ENCODE measurements at regions not wholly inside any gene's neighbourhood (a gene's known extent, or its start where the extent isn't known, plus 50 kb on each side); places are given as distances from the start of the nearest gene placed in this dataset.

GRCh38 chr19:33900817-33901216 lies 104.1 kb downstream of the KCTD15 start:
- no peak for FAIRE-seq

GRCh38 chr19:33902395-33902794 lies 105.7 kb downstream of the KCTD15 start:
- no peak for FAIRE-seq

GRCh38 chr19:33902802-33903488 lies 106.3 kb downstream of the KCTD15 start:
- FAIRE-seq, result no peak

GRCh38 chr19:33903489-33903850 lies 106.8 kb downstream of the KCTD15 start:
- FAIRE-seq, result no peak

GRCh38 chr19:33904681-33905080 lies 108.0 kb downstream of the KCTD15 start:
- no peak for FAIRE-seq

DNA sequence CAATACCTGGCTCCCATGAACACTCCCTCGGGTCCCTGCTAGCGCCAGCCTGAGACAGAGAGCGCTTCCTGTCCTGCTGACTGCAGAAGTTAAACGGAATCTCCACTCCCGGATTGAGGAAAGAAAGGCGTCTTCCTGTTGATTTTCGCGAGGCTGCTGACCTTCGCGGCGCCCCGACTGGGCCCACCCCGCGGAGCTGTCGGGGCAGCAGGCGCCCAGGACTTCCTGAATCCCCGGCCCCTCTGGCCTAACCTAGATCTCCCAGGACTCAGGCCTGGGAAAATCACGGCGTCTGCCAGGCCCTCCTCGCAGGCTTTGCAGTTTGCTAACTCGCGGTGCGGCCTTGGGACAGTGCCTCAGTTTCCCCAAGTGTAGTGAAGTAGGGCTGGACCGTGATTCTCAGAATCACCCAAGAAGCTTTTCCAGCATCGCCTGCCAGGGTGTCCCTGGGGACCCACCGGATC lies 108.8 kb downstream of the KCTD15 start:
- FAIRE-seq, result no peak

DNA sequence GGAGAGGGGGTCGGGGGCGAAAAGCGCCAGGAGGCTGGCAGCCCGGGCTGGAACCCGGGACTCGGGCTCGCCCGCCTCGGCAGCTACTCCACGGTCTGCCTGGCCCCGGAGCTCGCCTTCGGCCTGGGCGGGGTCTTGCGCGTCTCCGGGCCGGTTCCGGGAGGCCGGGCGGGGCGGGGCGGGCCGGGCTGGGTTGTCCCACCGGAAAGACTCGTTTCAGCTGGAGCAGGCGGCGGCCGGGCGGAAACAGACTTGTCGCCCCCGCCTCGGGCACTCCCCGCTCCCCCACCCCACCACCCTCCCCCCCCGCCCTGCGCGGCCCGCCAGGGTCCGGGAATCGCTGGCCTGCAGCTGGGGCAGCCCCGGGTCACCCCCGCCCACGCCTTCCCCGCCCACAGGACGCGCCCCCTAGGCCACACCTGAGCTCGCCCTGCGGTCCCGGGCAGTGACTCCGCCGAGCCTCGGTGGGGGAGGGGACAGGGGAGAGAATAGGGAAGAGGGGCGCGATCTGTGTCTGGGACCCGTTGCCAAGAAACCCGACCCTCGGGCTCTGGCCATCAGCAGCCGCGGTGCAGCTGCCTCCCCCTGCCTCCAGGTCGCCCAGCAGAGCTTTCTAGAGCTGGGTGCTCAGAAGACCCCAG lies 109.4 kb downstream of the KCTD15 start:
- no peak for FAIRE-seq

GRCh38 chr19:33906578-33907335 lies 110.1 kb downstream of the KCTD15 start:
- FAIRE-seq, result no peak

DNA sequence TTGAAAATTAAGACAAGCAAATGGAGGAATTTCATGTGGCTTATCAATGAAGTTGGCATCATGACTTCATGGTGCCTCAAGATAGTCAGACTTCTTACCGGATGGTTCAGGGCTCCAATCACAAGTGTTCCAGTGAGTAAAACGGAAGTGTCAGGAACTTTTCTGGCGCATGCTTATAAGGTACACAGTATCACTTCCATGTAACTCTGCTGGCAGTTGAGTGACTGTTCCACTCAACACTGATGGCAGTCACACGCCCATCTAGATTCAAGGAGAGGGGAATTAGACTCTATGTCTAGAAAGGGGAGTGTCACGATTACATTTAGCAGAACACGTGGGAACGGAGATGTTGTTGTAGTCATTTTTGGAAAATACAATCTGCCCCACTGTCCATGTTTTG lies 114.3 kb downstream of the KCTD15 start:
- FAIRE-seq, result no peak

DNA sequence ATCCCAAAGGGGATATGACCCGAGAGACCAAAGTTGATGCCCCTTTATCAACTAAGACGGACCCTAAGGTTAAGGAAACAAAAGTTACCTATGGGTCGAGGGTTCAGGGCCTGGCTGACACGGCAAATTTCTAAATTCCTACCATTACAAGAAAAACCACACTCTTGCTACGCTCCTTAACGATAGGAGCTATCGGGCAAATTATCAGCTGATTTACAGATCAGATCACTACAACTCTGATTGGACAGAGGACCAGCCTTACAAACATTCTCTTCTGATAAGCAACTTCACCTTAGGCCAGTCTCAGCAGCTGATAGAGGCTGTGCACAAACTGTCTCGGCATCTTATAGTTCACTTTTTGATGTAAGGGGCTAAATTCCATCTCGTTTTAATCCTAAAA lies 117.9 kb downstream of the KCTD15 start:
- FAIRE-seq, result no peak

DNA sequence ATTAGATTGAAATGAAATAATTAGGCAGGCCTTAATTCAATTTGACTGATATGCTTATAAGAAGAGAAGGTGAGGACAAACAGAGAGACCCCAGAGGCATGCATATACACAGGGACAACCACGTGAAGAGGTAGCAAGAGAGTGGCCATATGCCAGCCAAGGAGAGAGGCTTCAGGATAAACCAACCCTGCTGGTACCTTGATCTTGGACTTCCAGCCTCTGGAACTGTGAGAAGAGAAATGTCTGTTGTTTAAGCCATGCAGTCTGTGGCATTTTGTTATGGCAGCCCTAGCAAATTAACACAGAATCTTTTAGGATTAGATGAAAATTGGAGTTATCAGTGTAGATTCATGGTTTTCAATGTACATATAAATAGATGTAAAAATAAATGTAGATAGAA lies 120.1 kb downstream of the KCTD15 start:
- FAIRE-seq, result no peak

GRCh38 chr19:33919291-33919690 lies 122.6 kb downstream of the KCTD15 start:
- no peak for FAIRE-seq

DNA sequence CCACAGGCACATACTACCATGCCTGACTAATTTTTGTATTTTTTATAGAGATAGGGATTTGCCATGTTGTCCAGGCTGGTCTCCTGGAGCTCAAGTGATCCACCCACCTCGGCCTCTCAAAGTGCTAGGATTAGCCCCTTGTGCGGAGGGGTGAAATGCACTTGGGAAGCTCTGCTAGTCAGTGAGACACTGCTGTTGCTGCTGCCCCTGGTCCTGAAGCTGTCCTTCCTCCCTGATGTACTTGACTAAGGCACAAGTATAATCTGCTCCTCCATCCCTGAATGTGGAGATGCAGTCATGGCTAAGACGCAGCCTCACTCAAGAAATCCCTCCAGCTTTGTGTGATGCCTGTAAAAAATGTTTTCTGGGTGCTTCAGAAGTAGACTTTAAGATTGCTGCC lies 124.5 kb downstream of the KCTD15 start:
- FAIRE-seq, result no peak

DNA sequence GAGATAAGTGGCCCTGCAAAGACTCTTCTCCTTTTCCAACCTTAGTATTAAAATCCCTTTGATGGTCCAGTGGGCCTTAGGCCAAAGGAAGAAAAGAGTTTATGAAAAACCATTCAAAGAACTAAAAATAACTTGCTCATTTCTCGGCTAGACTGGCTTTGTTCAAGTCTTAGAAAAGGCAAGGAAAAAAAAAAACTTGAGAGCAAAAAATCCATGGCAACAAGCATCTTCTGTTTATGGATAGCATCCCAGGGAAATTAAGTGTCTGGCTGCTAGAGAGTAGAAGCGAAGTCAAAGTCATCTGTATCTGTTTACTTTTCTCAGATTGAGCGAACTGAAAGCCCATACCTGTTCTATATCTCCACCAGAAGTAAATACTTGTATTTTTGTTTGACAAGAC lies 129.6 kb downstream of the KCTD15 start:
- FAIRE-seq, result no peak

DNA sequence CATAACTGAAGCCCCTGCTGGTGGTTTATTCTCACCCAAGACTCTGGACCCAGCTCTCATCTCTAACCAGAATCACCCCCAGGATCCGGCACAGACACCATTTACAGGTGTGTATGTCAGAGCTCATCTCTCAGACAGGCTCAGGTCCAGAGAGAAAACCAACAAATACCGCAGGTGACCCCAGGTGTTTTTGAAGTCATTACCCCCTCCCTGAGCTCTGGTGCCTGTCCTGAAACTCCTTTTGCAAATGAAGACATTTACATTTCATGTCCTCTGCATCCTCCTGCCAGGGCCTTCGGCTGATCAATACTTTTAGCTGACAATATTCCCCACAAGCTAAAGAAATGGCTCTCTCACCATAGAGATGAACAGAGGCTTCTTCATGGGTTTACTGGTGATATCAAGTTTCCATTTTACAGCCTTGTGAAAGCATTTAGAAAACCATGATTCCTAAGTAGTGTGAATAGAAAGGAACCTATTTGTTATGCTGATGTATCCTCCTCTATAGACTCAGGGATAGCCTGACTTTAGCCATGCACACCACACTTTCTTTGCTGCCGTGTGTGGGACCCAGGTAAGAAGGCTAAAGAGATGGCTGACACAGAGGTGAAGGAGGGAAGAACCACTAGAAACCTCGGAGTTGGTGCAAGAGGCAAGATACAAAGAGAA lies 131.3 kb downstream of the KCTD15 start:
- FAIRE-seq, result no peak

GRCh38 chr19:33928458-33928950 lies 131.8 kb downstream of the KCTD15 start:
- FAIRE-seq, result no peak

DNA sequence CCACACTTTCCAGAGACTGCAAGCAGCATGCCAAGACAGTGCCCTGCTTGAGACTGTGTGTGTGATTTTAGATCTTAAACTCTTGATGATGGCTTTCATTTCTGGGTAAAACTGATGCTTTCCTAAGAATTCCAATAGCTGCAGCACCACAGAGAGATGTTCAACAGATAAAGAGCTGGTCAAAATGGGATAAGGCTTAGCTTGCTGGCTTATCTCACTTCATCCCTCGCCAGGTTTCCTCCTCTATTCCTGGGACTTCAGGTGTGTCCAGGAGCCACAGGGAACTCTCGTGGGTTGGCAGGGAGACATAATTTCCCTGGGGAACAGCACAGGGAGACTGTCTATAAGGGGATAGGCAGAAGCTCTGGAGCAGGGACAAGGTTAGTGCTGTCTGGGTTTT lies 137.3 kb downstream of the KCTD15 start:
- FAIRE-seq, result no peak

DNA sequence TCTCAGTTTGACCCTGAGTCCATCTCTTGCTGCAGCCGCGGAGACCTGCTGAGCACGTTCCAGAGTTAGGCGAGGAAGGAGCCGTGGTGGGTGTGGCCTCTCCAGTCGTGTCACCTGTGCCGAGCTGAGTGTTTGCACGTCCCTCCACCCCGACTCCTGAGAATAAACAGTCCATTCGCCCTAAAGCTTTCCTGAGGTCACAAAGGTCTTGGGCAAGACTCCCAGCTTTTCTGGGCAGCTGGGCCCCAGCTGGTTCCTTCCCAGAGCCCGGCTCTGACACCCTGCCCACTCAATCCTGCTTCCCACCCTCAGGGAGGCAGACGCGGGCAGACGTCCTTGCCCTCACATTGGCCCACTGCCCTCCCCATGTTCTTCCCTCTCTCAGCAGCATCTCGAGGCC lies 142.2 kb downstream of the KCTD15 start:
- no peak for FAIRE-seq

DNA sequence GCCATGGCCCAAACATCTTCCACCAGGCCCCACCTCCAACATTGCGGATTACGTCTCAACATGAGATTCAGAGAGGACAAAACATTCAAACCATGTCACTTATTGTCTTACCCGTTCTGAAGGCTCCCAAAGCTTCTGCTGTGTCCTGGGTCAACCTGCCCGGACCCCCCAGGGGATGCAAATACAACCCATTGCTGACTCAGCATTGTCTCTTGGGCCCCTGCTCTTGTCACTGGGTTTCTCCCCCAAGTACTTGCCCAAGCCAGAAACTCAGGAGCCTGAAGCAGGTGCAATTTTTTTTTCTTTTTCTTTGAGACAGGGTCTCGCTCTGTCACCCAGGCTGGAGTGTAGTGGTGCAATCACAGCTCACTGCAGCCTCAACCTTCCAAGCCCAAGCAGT lies 144.5 kb downstream of the KCTD15 start:
- FAIRE-seq, result no peak

DNA sequence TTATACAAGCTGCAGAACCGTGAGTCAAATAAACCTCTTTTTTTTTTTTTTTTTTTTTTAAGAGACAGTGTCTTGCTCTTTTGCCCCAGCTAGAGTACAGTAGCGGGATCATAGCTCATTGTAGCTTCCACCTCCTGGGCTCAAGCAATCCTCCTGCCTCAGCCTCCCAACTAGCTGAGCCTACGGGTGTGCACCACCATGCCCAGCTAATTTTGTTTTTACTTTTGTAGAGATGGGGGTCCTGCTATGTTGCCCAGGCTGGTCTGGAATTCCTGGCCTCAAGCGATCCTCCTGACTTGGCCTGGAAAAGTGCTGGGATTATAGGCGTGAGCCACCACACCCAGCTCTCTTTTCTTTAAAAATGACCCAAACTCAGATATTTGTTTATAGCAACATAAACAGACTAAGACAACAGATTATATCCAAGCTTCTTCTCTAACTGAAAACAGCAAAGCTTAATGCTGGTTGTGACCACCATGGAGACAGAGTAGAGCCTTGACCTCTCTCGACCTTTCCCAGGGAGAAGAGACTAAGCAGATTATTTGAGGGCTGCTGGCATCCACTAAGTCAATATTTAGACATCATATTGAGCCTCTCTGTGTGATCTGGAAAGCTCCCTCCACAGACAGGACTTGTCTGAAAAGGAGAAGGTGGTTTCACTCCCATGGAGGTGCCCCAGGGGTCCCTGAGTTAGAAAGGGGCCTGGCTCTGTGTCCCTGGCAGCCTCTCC lies 150.0 kb downstream of the KCTD15 start:
- no peak for FAIRE-seq

DNA sequence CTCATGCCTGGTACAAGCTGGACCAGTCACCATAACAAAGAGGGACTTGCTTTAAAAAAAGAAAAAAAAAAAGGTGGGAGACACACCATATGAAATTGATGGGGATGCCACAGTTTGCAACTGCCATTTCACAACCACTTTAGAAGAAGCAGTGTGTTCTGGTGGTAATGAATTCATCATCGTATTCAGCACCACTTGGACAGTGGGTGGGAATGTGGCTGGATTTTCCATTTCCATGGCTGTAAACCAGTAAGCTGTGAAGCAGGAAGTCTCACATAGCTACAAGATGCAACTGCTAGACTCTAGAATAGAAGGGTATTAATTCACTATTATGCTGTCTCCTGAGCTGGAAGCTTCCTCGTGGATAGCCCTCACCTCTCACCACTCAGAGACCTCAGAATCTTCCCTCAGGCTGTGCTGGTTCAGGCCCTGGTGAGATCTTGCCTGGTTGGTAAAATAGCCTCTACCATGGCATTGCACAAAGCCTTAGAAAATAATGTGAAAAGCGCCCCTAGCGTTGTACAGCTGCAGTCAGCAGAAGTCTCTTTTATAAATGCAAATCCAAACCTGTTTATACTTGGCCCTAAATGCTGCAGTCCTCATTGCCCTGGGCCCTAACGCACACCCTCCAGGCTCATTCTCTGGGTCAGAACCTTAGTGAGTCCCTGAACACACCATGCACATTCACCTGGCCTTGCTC lies 150.7 kb downstream of the KCTD15 start:
- FAIRE-seq, result no peak

All from colon (tissue), 2 donors.